ENCODE measurements at regions not wholly inside any gene's neighbourhood (a gene's known extent, or its start where the extent isn't known, plus 50 kb on each side); places are given as distances from the start of the nearest gene placed in this dataset.

DNA sequence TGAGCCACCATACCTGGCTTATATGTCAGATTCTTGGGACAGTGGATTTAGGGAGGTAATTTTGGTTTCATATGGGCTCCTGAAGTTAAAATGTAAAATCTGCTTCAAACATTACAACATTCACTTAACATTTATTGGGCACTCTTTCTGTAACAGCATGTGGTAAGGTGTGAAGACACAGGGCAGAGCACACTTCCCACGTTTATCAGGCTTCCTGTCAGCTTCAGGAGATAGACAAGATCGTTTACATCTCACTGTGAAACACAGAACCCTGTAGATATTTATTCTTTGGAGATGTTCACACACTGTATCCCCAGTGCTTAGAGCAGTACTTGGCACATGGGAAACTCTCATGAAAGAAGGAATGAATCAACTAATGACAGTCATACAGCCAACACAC, 426.0 kb upstream of the RARB start:
- no peak overlapping the region for H2BK12ac ChIP-seq (ENCODE audit: low read depth, low read length)
- no peak overlapping the region for H3K4me2 ChIP-seq (ENCODE audit: insufficient read depth in 1 of 2, low read depth in 2 of 2, low read length in 2 of 2)
- no peaks in the 10 kb centered on the region for H3K79me2 ChIP-seq (ENCODE audit: control insufficient read depth in 1 of 2, insufficient read depth in 2 of 2, low read length in 2 of 2)
- ChIA-PET POLR2A (ENCODE audit: partially characterized antibody) (no interaction called here), CTCF (ENCODE audit: partially characterized antibody) (no interaction called here)
- H2BK15ac ChIP-seq (ENCODE audit: low read length) = no peak overlapping the region
- H2AFZ ChIP-seq (ENCODE audit: low read length) = no peak overlapping the region
- H3K18ac ChIP-seq (ENCODE audit: extremely low read depth, low read length) = no peak overlapping the region
- no peak overlapping the region for H3K14ac ChIP-seq (ENCODE audit: insufficient read length)
- no peak overlapping the region for H3K56ac ChIP-seq (replicated peaks; ENCODE audit: insufficient read length, low read depth, low read length)
- H3K23ac ChIP-seq (ENCODE audit: insufficient read length) = no peak overlapping the region
- no peaks in the 10 kb centered on the region for H3K79me1 ChIP-seq (ENCODE audit: low read depth, low read length)
- H3K4me1 ChIP-seq (replicated peaks in 1 of 4; ENCODE audit: control insufficient read depth in 3 of 4, insufficient read depth in 4 of 4, low read length in 3 of 4) = no peaks in the 10 kb centered on the region
- H2BK5ac ChIP-seq (ENCODE audit: low read depth, low read length) = no peak overlapping the region
- no peak for DNase-seq (ENCODE audit: low read depth in 1 of 2, low spot score in 2 of 2)
- WGBS, 2 experiments (ENCODE audit: extremely low coverage in 1 of 2, insufficient coverage in 1 of 2, insufficient read length in 1 of 2, insufficient replicate concordance in 2 of 2, low coverage in 1 of 2, low lambda C conversion rate in 2 of 2, missing lambda C conversion rate in 1 of 2) = 88% methylated on average over 2 of the region's 2 CpGs; no CpG with 5 or more reads in 1 of the 2 experiments
- H3K23me2 ChIP-seq (ENCODE audit: low read depth, low read length) = no peaks in the 10 kb centered on the region; the same call in 1 of the 2 replicates
- H3K9me3 ChIP-seq (ENCODE audit: insufficient read depth in 2 of 2, low read depth in 1 of 2, low read length in 1 of 2) = no peaks in the 10 kb centered on the region
- H4K8ac ChIP-seq (ENCODE audit: extremely low read depth, insufficient read depth, low read length) = no peak overlapping the region
- H4K5ac ChIP-seq (ENCODE audit: insufficient read length, low read depth, low read length) = no peak overlapping the region
- no peaks in the 10 kb centered on the region for H3K36me3 ChIP-seq (ENCODE audit: control insufficient read depth in 2 of 4, insufficient read depth in 4 of 4, low read length in 3 of 4)
- no peaks in the 10 kb centered on the region for H3K27me3 ChIP-seq (replicated peaks in 1 of 4; ENCODE audit: control insufficient read depth in 3 of 4, extremely low read depth in 1 of 4, insufficient read depth in 3 of 4, low read length in 3 of 4)
- TF ChIP-seq, protein P1, sequence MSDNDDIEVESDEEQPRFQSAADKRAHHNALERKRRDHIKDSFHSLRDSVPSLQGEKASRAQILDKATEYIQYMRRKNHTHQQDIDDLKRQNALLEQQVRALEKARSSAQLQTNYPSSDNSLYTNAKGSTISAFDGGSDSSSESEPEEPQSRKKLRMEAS (IDR thresholded peaks at IDR 0.05) = no peak
- TF ChIP-seq CBX5 (IDR thresholded peaks at IDR 0.05; ENCODE audit: low read depth, low read length) = no peak
- no peak for TF ChIP-seq KDM4A (IDR thresholded peaks at IDR 0.05; ENCODE audit: low read depth, low read length, severe bottlenecking)
- no peak for TF ChIP-seq SP4 (IDR thresholded peaks at IDR 0.05; ENCODE audit: low read length)
- H3K27ac ChIP-seq (ENCODE audit: low read depth, low read length) = no peak overlapping the region
- H2BK20ac ChIP-seq (ENCODE audit: low read length) = no peak overlapping the region
- H2AK5ac ChIP-seq (ENCODE audit: low read depth, low read length) = no peak overlapping the region
- H4K20me1 ChIP-seq (replicated peaks in 1 of 2; ENCODE audit: control insufficient read depth in 1 of 2, insufficient read depth in 2 of 2, low read length in 2 of 2) = no peaks in the 10 kb centered on the region
- H2BK120ac ChIP-seq (replicated peaks; ENCODE audit: low read depth, low read length) = no peak overlapping the region
- H4K91ac ChIP-seq (replicated peaks; ENCODE audit: insufficient read length, low read length) = no peak overlapping the region
- H3K4me3 ChIP-seq (ENCODE audit: extremely low read depth in 1 of 4, insufficient read depth in 2 of 4, low read depth in 3 of 4, low read length in 4 of 4) = no peak overlapping the region
- no peak overlapping the region for H3K9ac ChIP-seq (replicated peaks in 1 of 4; ENCODE audit: extremely low read depth in 1 of 4, low read depth in 3 of 4, low read length in 3 of 4)
- no peak overlapping the region for H3K4ac ChIP-seq (replicated peaks; ENCODE audit: insufficient read length, low read depth, low read length)
- FAIRE-seq = no peak

Data from H1 (cell line).